ENCODE measurements at regions not wholly inside any gene's neighbourhood (a gene's known extent, or its start where the extent isn't known, plus 50 kb on each side); places are given as distances from the start of the nearest gene placed in this dataset.
"Not testable (repeated sequence)": the region's sequence is repeated elsewhere in the genome, so short reads cannot be mapped to it uniquely, and the experiment has no call there.

- no peak for ATAC-seq
Measured at GRCh38 chr4:75180790-75181776, 248.2 kb downstream of the PARM1 start.

DNA sequence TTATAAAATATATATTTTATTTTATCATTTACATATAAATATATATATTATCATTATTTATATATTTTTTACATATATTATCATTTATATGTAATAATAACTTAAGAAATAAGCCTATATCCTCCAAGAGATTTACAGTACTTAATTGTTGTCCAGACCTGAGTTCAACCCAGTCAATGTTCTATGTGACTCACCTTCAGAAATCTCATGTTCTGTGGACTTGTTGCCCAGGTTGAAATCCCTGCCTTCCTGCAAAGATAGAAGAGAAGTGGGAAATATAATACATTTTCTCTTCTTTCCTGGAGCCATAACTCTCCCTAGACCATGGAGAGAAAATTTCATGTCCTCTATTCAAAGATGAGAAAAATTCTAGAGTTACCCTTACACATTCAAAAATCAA, 247.3 kb downstream of the PARM1 start:
- no peak for ATAC-seq

DNA sequence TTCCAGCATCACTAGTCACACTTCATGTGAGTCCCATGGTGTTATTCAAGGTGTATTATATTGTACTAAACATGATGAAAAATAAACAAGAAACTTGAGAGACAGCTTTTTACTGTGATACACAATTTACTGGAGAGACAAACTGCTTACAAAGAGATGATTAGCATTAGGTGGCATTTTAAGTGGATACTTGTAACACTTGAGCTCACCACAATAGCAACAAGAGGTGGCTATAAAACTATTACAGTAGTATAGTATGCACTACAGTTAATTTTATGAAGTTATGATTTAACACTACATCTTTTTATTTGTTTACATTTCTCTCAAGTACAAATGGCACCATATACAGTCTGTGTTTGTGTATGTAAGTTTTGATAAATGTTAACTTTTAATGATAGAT, 246.6 kb downstream of the PARM1 start:
- ATAC-seq: no peak

- peak in 1 of 2 donors; percentile 20 for ATAC-seq
Measured at GRCh38 chr4:75172551-75172950, 239.6 kb downstream of the PARM1 start.

DNA sequence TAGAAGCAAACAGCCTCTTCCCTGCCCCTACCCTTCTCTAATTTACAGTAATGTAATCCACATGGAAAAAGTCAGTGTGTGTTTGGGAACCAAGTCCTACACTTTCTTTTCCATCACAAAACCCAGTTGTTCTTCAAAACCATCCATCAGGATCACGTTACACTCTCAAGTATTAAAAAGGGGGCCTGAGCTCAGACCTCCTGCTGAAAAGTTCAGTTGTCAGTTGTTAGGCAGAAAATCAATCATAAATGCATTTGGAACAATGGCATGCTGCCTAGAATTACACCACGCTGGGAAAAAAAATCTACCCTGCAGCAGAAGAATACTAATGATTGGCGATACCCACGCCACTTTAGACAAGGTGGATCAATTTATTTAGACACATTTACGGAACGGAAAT, 236.5 kb downstream of the PARM1 start:
- no peak for ATAC-seq

GRCh38 chr4:75169020-75169419, 236.1 kb downstream of the PARM1 start:
- ATAC-seq: no peak

- no peak for ATAC-seq
Measured at GRCh38 chr4:75168548-75168947, 235.6 kb downstream of the PARM1 start.

- not testable (repeated sequence) for ATAC-seq
Measured at GRCh38 chr4:75165100-75165499, 232.2 kb downstream of the PARM1 start.

DNA sequence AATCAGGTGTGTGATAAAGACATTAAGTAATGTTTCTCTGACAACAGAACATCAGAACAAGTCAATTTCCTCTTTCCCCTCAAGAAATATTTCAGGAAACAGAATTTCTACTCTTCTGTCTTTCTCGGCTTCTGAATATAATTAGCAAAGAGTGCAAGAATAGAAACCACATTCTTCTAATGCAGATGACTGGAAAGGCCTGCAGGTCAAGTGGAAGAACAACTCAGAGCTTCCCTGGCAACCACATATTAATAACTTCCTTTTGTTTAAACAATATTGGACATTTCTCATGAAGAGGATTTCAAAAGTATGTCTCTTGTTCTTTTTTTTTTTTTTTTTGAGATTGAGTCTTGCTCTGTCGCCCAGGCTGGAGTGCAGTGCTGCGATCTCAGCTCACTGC, 225.5 kb downstream of the PARM1 start:
- ATAC-seq: no peak

GRCh38 chr4:75154994-75155393, 222.1 kb downstream of the PARM1 start:
- no peak for ATAC-seq

- no peak for ATAC-seq
Measured at GRCh38 chr4:75146223-75146622, 213.3 kb downstream of the PARM1 start.

- ATAC-seq: no peak
Measured at GRCh38 chr4:75144475-75144874, 211.6 kb downstream of the PARM1 start.

- no peak for ATAC-seq
Measured at GRCh38 chr4:75142850-75143249, 209.9 kb downstream of the PARM1 start.

DNA sequence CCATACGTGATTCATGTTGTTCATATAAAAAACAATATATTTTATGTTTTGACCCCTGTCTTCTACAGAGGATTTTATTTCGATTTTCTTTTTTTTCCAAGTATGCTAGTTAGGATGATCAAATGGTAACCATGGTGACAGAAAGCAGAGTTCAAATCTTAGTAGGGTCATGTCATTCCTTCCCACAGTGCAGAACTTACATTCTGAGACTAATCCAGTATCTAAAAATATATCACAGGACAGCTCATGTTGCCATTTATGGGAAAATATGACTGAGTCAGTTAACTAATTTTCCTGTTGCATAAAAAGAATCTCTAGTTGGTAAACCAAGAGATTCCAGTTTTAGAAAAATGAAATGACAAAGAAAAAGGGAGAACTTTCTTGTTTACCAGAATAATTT, 209.5 kb downstream of the PARM1 start:
- ATAC-seq: no peak

DNA sequence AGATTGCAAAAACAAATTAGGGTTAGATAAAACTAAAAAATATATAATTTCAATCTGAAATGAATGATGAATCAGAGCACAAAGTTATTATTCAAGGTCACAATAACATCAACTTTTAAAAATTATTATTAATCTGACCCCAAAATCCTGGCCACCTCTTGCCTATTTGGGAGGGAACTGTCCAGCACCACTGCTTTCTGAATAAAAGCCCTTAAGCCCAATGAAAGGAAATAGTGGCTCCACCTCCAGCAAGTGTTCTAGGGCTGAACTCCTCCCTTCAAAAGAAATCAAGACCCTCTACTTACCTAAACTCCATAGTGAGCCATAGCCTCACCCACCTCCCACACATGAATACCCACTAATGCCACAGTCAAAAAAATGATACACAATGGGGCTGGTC, 208.2 kb downstream of the PARM1 start:
- no peak for ATAC-seq

GRCh38 chr4:75137302-75137701, 204.4 kb downstream of the PARM1 start:
- ATAC-seq: no peak

DNA sequence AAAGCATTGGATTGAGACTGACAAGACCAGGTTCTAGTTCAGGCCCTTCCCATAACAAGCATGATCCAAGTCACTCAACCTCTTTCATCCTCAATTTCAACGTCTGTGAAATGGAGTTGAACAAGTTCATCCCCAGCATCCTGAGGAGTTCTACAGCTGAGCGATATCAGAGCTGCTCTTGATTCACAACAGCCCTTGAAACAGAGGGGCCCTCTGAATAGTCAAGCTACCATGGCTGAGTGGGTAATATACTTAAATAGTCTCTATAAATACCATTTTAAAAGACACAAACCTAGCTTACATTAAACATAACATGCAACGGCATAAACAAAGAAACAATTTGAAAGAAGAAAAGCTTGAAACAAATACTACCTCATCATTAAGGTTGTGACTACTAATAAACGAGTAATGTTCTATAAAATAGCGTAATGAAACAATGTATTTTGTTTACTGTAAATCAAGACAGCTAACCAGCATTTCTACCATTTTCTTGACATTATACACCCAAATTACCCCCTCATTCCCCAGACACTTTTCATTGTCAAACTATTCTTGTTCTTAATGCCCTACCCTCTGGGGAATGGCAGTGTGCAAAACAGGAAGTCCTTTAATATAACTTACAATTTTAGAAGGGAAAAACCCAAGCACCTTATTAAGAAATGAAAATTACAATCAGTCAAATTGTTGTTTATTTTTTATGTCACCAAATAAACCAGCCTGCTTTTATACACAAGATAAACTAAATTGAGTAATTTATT, 202.3 kb downstream of the PARM1 start:
- no peak for ATAC-seq

DNA sequence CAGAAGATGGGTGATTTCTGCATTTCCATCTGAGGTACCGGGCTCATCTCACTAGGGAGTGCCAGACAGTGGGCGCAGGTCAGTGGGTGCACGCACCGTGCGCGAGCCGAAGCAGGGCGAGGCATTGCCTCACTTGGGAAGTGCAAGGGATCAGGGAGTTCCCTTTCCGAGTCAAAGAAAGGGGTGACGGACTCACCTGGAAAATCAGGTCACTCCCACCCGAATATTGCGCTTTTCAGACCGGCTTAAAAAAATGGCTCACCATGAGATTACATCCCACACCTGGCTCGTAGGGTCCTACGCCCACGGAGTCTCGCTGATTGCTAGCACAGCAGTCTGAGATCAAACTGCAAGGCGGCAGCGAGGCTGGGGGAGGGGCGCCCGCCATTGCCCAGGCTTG, 194.0 kb downstream of the PARM1 start:
- not testable (repeated sequence) for ATAC-seq

DNA sequence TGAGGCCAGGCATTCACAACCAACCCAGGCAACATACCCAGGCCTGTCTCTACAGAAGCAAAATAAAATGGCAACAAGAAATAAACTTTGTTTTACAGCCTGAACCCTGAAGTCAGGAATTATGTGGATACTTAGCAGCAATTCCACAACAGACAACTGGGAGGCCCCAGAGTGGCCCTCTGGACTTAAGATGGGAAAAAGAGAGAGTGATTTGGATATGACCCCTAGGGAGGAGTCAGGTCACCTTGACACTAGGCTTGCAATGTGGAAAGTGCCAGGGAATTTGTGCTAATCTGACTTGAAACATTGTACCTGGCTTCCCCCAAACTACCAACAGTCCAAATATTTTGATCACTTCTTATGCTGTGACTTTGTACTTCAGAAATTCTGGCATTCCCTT, 193.1 kb downstream of the PARM1 start:
- no peak for ATAC-seq

DNA sequence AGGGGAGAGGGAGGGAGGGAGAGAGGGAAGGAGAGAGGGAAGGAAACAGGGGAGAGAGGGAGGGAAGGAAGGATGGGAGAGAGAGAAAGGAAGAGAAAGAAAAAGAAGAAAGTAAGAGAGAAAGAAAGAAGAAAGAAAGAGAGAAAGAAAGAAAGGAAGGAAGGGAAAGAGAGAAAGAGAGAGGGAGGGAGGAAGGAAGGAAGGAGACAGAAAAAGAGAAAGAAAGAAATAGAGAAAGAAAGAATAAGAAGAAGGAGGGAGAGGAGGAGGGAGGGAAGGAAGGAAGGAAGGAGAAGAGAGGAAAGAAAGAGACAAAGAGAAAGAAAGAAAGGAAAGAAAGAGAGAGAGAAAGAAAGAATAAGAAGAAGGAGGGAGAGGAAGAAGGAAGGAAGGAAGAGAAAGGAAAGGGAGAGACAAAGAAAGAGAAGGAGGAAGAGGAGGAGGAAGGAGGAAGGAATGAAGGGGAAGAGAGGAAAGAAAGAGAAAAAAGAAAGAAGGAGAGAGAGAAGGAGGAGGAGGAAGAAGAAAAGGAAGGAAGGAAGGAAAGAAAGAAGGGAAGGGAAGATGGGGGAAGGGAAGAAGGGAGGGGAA, 189.6 kb downstream of the PARM1 start:
- no peak for ATAC-seq

- no peak for ATAC-seq
Measured at GRCh38 chr4:75118739-75119138, 185.8 kb downstream of the PARM1 start.

GRCh38 chr4:75110061-75110460, 177.1 kb downstream of the PARM1 start:
- ATAC-seq: no peak
